Right renal pelvis (tissue), 4 donors: ENCODE measurements at regions not wholly inside any gene's neighbourhood (a gene's known extent, or its start where the extent isn't known, plus 50 kb on each side); places are given as distances from the start of the nearest gene placed in this dataset.

Experiments
- DNase-seq, 4 donors: peaks; one replicate each; pipeline ENCODE4 v3.0.0-alpha.2; 2013; ENCODE audit warnings: low read depth in 4 of 4, low spot score in 3 of 4, missing footprints in 1 of 4

DNA sequence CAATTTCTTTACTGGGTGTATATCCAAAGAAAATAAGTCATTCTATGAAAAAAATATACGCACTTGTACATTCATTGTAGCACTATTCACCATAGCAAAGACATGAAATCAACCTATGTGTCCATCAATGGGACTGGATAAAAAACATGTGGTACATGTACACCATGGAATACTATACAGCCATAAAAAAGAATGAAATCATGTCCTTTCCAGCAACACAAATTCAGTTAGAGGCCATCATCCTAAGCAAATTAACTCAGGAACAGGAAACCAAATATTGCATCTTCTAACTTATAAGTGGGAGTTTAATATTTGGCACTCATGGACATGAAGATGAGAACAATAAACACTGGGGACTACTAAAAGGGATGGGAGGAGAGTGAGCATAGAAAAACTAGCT is 325.7 kb downstream of the TGFB2 start:
- DNase-seq, result no peak

DNA sequence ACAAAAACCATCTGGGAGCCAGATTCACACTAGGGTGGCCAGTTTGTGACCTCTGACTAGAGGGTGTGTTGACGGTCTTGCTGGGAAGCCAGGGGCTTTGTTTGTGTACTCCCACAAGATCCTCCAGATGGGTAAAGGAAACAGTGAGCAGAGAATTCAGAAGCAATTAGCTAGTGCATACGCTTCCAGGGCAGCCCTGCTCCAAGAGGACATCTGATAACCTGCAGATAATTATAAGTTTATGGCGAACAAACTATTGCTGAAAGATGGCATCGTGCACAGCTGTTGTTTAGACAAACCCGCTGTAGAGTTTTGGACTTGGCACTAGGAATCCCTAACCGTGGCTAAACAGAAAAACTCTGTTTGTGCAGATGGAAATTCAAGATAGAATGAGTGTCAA is 326.4 kb downstream of the TGFB2 start:
- no peak for DNase-seq

DNA sequence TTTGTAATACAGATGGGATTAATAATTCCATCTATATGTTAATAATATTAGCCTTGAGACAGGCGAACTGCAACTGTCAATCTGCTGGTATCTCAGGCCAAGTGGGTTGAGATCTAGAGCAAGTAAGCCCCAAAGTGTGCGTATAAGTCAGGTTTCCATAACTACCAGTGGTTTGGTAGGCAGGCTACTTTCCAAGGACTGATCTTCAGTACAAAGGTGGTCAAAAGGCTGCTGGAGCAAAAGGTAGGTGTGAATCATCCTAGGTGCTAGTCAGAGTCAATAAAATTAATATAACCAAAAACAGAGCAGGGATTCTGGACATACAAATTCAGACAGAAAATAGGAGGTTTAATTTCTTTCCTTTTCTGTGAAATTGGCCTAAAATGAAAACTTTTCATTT is 328.0 kb downstream of the TGFB2 start:
- DNase-seq, result no peak

DNA sequence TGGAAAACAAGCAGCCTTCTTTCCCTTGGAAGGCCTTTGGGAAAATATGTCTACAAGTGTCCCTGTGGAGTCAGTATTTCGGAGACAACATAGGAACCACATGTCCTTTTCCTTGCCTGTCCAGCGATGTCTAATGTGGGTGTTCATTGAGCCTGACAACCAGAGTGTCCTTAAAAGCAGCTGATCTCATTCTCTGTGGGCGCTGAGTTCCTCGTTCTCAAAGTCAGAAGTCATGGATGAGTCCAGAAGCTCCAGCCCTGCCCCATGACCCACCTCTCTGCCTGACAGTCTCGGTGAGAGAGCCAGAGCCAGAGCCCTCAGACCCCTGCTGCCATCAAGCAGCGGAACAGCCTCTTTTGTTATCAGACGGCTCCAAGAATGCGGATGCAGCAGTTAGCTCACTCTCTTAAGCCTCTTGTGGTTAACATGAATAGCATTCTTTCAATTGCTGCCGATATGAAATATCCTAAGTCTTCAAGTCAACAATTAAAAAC is 329.2 kb downstream of the TGFB2 start:
- DNase-seq, result no peak

DNA sequence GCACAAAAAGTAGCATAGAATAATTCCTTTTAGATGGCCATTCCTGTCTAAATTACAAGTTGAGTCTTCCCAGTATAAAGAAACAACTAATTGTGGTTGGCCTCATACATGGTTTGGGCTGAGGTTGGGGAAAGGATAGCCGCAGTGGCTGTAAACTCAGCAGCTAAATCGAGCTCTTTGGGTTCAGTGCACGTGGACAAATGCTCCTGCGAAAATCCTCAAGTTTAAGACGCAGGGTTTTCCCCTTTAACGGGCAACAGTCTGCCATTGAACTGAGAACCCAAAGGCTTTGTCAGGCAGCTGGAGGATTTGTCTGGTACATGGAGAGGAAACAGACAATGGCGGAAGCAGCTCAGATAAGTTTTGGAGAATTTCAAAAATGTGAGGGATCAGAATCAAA is 331.9 kb downstream of the TGFB2 start:
- no peak for DNase-seq

DNA sequence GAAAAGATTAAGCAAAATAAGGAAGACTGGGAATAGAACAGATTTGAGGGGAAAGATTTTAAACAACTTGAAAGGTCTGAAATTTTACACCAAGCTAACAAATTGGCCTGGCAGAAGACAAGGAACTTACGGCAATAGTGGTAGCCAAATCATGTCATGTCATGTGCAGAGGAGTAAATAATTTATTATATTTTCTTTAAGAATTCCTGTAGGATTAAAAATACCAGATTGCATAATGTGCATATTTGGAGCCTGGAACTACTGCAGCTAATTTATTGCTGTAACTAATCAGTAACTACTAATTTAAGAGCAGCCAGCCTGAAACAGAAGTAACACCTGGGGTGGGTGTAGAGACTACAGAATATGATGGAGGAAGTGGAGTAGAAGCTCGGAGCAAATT is 334.3 kb downstream of the TGFB2 start:
- DNase-seq, result no peak

DNA sequence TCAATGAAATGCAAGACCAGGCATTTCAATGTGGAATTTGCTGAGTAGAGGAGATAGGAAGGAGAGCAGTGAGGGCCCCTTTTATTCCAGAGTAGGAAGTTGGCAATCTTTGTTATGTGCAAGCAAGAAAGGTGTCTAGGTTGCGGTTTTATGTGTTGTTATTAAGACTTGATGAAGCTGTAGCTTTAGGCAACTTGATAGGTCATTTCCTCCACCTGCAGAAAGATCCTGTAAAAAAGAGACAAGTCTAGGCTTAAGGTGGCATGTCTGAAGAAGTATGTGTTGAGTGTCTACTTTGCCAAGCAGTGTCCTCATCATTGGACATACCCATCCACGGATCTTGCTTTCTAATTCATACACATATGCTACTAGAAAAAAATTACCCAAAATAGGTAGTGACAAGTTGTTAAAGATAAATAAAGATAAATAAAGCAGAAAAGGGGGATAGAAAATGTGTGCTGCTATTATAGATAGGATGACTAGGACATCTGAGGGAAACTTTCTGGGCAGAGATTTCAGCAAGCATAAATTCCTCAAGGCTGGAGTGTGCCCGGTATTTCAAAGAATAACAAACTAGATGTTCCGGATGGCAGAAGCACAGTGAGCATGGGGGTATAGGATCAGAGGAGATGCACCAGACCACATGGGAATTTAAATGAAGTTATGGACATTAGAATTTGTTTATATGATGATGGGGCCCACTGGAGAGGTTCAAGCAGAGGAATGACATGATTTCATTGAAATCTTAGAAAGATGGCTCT is 335.0 kb downstream of the TGFB2 start:
- DNase-seq, result no peak

DNA sequence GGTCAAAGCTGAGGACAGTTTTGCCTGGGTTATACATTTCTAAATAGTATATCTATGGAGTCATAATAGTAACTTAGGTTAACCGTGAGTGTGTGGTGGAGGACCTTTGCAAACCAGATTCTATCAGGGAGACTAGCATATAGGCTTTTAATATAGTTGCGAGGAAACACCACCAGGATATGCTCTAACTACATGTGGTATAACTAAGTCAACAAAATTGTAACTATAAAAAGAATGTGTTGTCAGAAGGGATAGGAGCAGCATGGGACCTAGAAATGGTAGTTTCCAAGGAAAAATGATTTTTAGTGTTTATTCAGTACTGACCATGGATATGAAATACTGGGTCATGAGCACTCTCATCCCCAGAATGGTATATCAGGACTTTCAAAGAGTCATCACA is 338.1 kb downstream of the TGFB2 start:
- DNase-seq, result no peak

DNA sequence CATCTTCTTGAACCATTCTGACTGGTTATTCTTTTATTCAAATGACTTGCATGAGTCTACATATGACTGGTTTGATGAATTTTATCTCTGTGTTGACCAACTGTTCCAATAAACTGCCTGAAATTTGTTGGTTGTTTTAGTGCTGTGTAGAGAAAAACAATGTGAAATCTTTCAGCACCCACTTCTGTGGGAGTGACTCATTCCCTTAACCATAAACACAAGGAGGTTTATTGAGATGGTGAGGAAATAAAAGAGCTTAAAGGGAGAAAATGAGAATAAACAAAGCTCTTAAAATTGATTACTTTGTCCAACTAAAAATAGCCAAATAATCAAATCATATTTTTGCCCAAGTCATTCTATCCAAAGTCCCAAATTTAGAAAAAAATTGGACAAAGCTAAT is 341.1 kb downstream of the TGFB2 start:
- no peak for DNase-seq

DNA sequence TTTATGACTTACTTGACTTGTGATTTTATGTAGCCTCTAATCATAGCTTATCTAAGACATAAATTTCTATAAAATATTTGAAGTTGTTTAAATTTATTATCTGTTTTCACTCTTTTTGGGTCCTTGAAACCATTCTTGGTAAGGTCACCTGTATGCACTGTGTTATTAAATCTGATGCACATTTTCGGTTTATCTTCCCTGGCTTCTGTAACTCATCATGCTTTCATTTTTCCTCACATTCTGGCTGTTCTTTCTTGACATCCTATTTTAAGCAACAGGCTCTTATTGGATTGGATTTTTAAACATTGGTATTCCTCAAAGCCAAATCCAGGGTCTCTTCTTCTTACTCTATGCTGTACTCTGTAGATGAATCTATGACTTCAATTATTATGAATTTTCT is 341.6 kb downstream of the TGFB2 start:
- no peak for DNase-seq

DNA sequence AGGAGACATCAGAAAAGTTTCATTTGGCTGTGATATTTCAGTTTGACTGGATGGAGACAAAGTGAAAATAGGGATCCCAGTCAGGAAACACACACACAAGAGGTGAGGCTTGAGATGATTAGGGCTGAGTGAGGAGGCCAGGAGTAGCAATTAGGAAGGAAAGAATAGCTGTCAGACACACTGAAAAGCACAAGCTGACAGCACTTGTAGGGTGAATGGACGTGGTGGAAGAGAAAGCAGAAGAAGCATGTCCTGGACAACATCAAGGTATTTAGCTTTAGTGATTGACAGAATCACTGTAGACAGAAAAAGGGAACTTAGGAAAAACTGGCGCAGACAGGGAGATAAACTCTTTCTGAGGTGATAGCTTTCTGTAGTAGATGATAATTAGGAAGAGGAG is 347.7 kb downstream of the TGFB2 start:
- DNase-seq, result no peak

DNA sequence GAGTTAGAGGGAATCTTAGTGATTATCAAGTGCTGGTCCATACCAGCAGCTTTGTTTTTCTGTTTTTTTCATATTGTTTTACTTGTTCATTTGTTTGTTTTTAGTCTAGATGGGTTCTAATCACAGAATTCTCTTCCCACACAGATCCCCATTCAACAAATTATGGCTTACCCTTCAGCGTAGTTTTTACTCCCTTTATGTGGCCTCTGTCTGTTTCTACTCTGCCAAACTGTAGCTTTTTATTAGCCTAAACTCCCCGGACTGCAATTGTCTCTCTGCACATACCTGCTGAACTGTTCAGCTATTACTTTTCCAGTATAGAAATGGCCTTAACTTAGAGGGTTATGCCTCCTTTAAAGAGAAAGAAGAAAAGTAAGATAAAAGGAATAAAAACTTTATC is 348.5 kb downstream of the TGFB2 start:
- no peak for DNase-seq

DNA sequence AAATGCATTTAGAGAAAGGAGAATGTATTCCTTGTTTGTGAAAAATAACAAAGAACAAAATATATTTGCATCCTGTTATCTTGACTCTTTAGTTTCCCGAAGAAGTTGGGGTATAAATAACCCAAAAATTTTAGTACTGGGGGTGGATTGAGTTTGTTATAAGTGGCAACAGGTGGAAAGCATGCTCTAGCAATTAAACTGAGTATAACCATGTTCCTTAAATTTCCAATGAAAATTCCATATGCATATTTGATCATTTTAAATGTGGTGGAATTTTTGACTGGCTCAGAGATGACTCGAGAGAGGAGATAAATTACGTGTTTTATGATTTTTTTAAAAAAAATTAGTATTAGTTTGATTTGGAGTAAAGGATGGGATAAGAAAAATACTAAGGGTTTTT is 348.9 kb downstream of the TGFB2 start:
- no peak for DNase-seq

DNA sequence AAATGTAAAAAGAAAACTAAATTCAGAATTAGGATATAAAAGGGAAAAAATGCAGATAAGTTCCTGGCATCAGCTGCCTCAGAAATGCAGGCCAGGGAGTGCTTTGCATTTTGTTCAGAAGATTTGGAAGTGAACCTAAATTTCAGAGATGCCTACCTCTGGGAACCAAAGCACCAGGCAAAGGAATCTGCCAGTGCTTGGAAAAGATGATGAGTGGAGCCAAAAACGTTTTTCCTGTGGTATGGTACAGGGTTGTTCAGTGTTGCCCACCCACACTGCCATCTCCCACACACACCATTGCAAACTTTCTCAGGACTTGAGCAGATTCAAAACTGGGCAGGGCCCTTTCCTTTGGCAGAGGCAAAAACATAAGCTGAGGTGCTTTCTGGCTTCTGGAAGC is 349.5 kb downstream of the TGFB2 start:
- no peak for DNase-seq

DNA sequence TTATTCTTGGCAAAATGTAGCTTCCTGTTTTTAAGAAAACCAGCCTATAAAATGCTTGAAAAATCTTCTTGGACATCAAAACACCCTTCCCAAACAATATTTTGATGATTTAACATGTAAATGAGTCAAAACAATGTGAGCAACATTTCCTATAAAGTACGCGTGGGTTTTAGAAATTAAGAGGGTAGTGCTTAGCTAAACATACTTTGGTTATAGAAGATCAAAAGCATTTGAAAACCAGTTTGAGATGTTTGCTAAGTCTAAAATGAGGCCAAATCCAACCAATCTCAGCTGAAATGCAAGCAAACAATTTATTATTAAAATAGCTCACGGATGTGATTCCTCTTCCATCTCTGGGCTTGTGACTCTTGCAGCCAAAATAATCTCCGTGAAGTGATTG is 350.4 kb downstream of the TGFB2 start:
- no peak for DNase-seq

DNA sequence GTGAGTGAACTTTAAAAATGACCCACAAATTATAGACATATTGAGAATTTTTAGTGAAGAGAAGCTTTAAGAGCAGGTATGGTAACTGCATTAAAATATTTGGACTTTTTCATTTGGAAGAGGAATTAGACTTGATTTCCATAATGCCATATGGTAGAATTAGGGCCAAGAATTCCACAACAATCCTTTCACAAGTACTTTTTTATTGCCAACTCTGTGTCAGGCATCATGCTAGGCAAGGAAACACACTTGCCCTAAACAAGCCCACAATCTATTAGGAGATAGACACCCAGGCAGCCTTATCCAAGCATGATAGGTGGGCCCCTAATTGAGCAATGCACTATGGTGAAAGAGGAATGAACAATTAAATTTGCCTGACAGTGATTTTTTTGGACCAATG is 353.0 kb downstream of the TGFB2 start:
- DNase-seq, result no peak

DNA sequence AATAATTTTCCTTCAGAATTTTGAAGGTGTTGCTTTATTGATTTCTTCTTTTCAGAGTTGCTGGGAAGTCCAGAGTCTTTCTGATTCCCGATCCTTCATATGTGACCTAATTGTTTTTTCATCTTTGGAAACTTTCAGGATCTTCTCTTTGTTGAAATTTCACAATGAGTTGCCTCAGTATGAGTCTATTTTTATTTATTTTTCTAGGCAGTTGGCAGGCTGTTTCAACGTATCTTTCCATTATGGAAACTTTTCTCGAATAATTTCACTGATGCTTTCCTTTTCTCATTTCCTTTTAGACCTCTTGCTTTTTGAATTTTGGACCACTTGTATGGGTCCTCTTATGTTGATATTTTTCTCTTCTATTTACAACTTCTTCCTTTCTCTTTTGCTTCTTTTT is 354.3 kb downstream of the TGFB2 start:
- DNase-seq, result no peak

DNA sequence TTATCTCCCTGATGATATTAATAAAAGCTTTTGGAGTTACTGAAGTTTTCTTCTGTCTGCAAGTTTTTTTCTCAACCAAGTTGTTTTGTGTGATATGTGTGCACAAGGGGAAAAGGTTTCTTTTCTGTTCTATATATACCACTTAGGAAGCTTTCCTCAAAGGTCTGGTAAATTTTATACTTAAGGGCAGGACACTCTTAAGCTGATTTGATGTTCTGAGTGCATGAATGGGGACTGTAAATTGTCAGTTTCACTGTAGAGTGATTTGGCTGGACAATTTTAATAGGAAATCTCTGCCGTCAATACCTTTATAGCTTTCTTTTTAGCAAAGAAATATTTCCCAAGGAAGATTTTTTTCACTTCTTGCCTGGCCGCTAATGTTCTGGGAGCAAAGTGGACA is 354.7 kb downstream of the TGFB2 start:
- no peak for DNase-seq

DNA sequence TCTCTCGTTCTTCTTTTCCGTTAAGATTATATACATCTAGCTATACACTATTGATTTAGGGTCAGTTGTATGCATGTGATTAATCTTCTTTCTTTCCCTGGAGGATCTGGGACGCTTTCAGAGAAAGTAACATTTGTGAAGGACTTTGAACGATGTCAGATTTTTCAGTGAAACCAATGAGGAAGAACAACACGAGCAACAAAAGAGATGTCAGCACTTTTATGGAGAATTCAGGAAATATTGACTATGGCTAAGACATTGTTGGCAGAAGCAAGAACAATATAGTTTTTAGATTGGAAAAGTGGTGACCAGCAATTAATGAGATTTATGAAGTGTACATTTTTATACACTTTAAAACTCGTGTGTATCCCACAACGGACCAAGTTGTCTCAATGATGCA is 355.5 kb downstream of the TGFB2 start:
- DNase-seq, result no peak

DNA sequence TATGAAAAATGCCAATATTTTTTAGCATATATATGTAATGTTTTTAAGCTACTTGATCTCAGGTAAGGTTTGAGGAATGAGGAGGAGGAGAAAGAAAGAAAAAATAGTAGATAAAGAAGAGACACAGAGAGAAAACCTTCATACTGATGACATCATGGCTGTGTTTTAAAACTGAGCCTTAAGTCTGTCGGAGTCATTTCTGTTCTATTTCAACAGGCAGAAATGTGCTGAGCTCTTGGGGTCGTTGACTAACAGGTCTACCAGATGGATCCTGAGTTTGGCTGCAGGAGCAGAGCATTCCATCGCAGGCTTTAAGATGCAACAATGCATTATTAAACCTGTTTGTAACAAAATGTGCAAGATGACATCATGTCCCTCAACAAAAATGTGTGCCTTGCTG is 356.0 kb downstream of the TGFB2 start:
- no peak for DNase-seq

DNA sequence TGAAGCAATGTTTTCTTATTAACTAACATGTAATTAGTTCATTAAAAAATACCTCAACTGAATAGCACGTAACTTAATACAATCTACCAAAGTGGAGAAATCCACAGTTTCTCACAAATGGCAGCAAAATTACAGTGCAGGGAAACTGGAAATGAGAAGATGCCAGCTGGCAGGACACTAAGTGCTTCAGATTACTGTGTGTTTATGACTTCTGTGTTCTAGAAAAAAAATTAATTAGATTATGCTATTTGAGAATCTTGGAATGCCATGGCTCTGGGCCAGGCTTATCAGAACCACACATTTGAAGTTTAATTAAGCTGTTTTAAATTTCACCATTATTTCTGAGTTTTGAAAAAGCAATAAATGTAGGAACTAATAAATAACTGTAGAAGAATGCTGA is 357.6 kb downstream of the TGFB2 start:
- no peak for DNase-seq

DNA sequence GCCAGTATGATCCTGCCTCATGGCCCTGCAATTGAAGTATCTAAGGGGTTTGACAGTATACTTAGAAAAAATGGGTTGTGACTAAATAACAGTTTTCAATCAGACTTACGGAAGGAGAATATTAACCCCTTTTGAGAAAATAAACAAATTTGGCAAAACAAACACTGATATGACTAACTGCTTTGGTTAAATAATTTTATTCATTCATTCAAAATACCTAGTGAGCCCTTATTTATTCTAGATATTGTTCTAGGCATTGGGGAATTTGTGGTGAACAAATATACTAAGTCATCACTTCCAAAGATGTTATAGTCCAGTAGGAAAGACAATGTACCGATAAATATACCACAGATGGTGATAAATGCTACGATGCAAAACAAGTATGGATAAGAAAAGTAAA is 358.7 kb downstream of the TGFB2 start:
- no peak for DNase-seq

DNA sequence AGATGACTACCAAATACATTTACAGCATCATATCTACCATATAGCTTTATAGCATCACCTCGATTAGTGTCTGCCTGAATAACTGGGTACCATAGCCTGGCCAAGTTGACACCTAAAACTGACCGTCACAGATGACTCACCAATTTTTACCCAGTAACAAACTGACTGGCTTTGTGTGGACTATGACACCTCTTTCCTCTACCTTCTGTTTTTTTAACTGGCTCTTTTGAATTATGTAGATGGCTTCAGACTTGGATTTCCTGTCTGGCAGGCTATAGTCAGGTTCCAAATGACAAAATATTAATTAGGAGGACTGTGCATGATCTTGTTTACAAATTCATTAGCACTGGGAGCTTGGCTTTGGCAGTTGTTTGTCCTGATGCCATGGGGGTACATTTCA is 360.3 kb downstream of the TGFB2 start:
- no peak for DNase-seq
